ENCODE measurements at regions not wholly inside any gene's neighbourhood (a gene's known extent, or its start where the extent isn't known, plus 50 kb on each side); places are given as distances from the start of the nearest gene placed in this dataset.

DNA sequence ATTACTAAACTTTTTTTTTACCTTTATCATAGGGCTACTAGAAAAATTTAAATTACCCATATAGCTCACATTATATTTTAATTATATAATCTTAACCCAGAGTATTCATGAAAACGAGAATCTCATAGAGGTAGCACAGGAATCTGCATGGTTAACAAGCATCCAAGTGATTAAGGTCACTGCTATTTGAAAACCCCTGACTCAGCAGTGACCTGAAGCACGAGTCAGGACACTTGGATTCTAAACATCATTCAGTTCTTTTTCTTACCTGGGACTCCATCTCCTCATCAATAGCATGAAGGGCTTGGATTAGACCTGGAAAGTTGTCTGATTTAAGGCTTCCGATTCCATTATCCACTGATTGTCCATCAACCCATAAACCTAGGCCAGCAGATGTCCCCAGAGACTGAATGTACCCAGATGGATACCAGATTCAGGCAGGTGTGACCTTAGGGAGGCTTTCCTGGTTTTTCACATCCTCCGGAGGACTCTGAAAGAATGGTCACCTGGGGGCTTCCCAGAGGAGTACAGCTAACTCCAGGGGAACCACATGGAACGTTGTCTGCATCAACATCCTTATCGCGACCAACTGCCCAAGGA lies 174.3 kb downstream of the SETD4 start:
- TF ChIP-seq, protein P1, sequence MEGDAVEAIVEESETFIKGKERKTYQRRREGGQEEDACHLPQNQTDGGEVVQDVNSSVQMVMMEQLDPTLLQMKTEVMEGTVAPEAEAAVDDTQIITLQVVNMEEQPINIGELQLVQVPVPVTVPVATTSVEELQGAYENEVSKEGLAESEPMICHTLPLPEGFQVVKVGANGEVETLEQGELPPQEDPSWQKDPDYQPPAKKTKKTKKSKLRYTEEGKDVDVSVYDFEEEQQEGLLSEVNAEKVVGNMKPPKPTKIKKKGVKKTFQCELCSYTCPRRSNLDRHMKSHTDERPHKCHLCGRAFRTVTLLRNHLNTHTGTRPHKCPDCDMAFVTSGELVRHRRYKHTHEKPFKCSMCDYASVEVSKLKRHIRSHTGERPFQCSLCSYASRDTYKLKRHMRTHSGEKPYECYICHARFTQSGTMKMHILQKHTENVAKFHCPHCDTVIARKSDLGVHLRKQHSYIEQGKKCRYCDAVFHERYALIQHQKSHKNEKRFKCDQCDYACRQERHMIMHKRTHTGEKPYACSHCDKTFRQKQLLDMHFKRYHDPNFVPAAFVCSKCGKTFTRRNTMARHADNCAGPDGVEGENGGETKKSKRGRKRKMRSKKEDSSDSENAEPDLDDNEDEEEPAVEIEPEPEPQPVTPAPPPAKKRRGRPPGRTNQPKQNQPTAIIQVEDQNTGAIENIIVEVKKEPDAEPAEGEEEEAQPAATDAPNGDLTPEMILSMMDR (IDR thresholded peaks at IDR 0.05) = no peak
- TF ChIP-seq POLR2A (IDR thresholded peaks at IDR 0.05) = no peak
